Activated naive CD4-positive, alpha-beta T cell treated with anti-CD3 and anti-CD28 coated beads, Interleukin-2, amount 50 U/mL, for 24 hours (primary cell): ENCODE measurements at regions not wholly inside any gene's neighbourhood (a gene's known extent, or its start where the extent isn't known, plus 50 kb on each side); places are given as distances from the start of the nearest gene placed in this dataset.

ENCODE experiments used
- H3K27ac Mint-ChIP-seq: one replicate; pipeline ENCODE4 v1.8.0; 2021; ENCODE audit warnings: mild to moderate bottlenecking, mixed read lengths
- H3K27me3 Mint-ChIP-seq: one replicate; pipeline ENCODE4 v1.8.0; 2021; ENCODE audit warnings: mixed read lengths
- H3K36me3 Mint-ChIP-seq: one replicate; pipeline ENCODE4 v1.8.0; 2021; ENCODE audit warnings: mixed read lengths
- H3K4me1 Mint-ChIP-seq: one replicate; pipeline ENCODE4 v1.8.0; 2021; ENCODE audit warnings: mixed read lengths
- H3K4me3 Mint-ChIP-seq: one replicate; pipeline ENCODE4 v1.8.0; 2021; ENCODE audit warnings: mild to moderate bottlenecking, mixed read lengths
- H3K9me3 Mint-ChIP-seq: one replicate; pipeline ENCODE4 v1.8.0; 2021; ENCODE audit warnings: mixed read lengths

DNA sequence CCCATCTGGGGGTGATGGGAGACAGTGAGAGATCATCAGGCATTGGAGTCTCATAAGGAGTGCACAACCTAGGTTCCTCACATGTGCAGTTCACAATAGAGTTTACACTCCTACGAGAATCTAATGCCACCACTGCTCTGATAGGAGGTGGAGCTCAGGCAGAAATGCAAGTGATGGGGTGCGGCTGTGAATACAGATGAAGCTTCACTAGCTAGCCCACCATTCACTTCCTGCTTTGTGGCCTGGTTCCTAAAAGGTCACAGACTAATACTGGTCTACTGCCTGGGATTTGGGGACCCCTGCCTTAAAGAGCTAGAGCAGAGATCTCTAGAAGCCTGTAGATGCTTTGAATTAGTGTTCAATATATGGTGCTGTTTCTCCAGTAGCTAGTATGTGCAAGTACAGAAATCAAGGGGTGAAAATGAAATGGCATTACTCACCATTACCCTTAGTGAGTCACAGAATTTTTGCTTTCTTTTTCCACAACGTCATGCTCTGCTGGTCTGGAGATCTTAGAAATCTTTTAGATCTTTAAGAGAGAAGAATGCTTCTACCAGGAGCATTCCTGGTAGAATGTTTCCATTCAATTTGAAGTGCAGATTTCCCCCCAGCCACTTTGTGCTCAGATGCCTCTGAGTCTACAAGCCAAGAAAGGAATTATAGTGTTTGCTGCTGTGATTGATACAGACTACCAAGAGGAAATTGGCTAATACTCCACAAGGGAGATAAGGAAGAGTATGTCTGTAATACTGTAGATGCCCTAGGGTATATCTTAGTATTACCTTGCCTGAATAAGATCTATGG lies 2301.2 kb downstream of the PCDH9 start:
- Mint-ChIP-seq H3K36me3 (no peaks in the 10 kb centered on the region), H3K9me3 (no peaks in the 10 kb centered on the region), H3K27ac (no peak overlapping the region), H3K27me3 (no peaks in the 10 kb centered on the region), H3K4me3 (no peak overlapping the region), H3K4me1 (no peaks in the 10 kb centered on the region)

DNA sequence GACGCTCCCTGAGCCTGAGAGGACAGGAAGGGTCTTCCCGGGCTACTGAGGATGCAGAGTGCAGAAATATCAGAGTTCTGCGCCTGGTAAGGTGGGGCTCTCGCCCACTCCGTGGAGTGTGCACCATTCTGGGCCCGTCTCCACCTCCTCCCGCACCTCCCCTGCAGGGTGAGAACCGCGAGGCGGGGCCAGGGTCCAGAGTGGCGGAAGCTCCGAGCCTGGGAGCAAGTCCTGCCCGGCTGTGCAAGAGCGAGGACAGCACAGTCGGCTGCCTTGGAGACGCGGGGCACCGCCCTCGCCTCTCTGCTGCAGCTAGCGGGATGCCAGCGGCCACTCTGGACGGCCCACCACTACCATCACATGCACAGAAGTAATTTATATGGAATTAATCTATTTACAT lies 2304.4 kb downstream of the PCDH9 start:
- Mint-ChIP-seq H3K9me3 (no peaks in the 10 kb centered on the region), H3K4me3 (no peak overlapping the region), H3K4me1 (no peaks in the 10 kb centered on the region), H3K36me3 (no peaks in the 10 kb centered on the region), H3K27ac (no peak overlapping the region), H3K27me3 (no peaks in the 10 kb centered on the region)

DNA sequence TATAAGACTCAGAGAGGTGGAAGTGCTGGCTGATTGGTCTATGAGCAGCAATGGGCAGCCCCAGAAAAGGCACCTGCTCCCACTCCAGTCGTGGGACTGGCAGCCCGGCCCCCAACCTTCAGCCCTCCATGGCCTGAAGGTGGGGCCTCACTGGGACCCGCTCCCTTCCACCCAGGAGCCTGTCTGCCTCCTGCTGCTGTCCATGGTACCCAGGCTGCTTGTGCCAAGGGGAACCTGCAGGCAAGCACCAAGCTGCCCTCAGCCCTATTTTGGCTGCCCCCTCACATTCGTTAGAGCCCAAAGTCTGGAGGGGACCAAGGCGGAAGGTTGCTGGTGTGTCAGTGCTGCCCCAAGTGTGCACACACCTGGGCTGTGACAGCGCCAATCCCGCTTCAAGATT lies 2304.9 kb downstream of the PCDH9 start:
- no peaks in the 10 kb centered on the region for H3K27me3 Mint-ChIP-seq
- H3K9me3 Mint-ChIP-seq: peaks cover 2% of the 10 kb centered on the region
- no peaks in the 10 kb centered on the region for H3K4me1 Mint-ChIP-seq
- no peaks in the 10 kb centered on the region for H3K36me3 Mint-ChIP-seq
- H3K4me3 Mint-ChIP-seq: no peak overlapping the region
- no peak overlapping the region for H3K27ac Mint-ChIP-seq

GRCh38 chr13:64924401-64924800 lies 2305.7 kb downstream of the PCDH9 start:
- H3K27ac Mint-ChIP-seq: no peak overlapping the region
- no peaks in the 10 kb centered on the region for H3K27me3 Mint-ChIP-seq
- no peaks in the 10 kb centered on the region for H3K36me3 Mint-ChIP-seq
- H3K4me1 Mint-ChIP-seq: no peaks in the 10 kb centered on the region
- H3K4me3 Mint-ChIP-seq: no peak overlapping the region
- peaks cover 4% of the 10 kb centered on the region for H3K9me3 Mint-ChIP-seq

- no peak overlapping the region for H3K27ac Mint-ChIP-seq
- no peaks in the 10 kb centered on the region for H3K4me1 Mint-ChIP-seq
- H3K27me3 Mint-ChIP-seq: no peaks in the 10 kb centered on the region
- H3K9me3 Mint-ChIP-seq: peaks cover 12% of the 10 kb centered on the region
- no peak overlapping the region for H3K4me3 Mint-ChIP-seq
- H3K36me3 Mint-ChIP-seq: no peaks in the 10 kb centered on the region
Observed at GRCh38 chr13:64917566-64917965, 2312.6 kb downstream of the PCDH9 start.

- Mint-ChIP-seq H3K27ac (no peak overlapping the region), H3K36me3 (no peaks in the 10 kb centered on the region), H3K4me3 (no peak overlapping the region), H3K9me3 (peaks cover 23% of the 10 kb centered on the region), H3K4me1 (no peaks in the 10 kb centered on the region), H3K27me3 (no peaks in the 10 kb centered on the region)
Observed at GRCh38 chr13:64912141-64912540, 2318.0 kb downstream of the PCDH9 start.

GRCh38 chr13:64910096-64910495 lies 2320.0 kb downstream of the PCDH9 start:
- H3K27ac Mint-ChIP-seq: no peak overlapping the region

DNA sequence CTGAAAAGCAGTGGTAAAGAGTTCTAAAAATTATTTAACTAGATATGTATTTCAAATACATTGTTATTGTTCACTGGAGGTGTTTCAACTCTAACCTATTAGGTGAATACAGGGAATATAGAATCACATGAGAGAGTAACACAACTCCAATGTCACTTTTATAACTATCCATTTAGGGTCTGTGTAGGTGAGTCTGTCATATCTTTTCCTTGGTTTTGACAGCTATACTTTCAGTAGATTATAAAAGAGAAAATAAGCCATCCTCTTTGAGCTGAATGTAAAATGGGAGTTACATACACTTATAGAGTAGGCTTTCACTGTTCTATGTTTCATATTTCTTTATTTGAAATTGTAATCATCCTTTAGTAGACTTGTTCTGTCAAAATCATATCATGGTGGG lies 2321.0 kb downstream of the PCDH9 start:
- H3K4me3 Mint-ChIP-seq: no peak overlapping the region
- H3K36me3 Mint-ChIP-seq: no peaks in the 10 kb centered on the region
- peaks cover 22% of the 10 kb centered on the region for H3K9me3 Mint-ChIP-seq
- no peaks in the 10 kb centered on the region for H3K27me3 Mint-ChIP-seq
- H3K27ac Mint-ChIP-seq: no peak overlapping the region
- H3K4me1 Mint-ChIP-seq: no peaks in the 10 kb centered on the region

More at GRCh38 chr13:64910096-64910495, 2320.0 kb downstream of the PCDH9 start:
- Mint-ChIP-seq H3K36me3 (no peaks in the 10 kb centered on the region), H3K4me3 (no peak overlapping the region), H3K27me3 (no peaks in the 10 kb centered on the region), H3K4me1 (no peaks in the 10 kb centered on the region), H3K9me3 (peaks cover 22% of the 10 kb centered on the region)

DNA sequence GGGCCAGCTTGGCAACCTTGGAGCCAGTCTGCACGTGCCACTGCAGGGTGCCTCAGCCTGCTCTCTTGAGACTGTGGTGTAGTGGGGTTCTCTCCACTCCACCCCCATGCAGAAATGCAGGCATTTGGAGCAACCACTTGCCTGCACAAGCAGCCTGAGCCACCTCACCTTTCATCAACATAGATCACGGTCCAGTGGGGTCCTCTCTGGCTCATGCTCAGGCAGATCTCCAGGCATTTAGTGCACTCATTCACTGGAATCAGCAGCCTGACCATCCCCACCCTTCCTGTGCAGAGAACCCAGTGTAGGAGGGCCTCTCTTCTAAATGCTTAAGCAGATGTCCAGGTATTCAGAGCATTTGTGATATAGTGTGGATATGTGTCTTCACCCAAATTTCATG lies 2330.1 kb downstream of the PCDH9 start:
- no peaks in the 10 kb centered on the region for H3K27me3 Mint-ChIP-seq
- no peaks in the 10 kb centered on the region for H3K36me3 Mint-ChIP-seq
- H3K4me1 Mint-ChIP-seq: no peaks in the 10 kb centered on the region
- H3K4me3 Mint-ChIP-seq: no peak overlapping the region
- no peak overlapping the region for H3K27ac Mint-ChIP-seq
- peaks cover 18% of the 10 kb centered on the region for H3K9me3 Mint-ChIP-seq

DNA sequence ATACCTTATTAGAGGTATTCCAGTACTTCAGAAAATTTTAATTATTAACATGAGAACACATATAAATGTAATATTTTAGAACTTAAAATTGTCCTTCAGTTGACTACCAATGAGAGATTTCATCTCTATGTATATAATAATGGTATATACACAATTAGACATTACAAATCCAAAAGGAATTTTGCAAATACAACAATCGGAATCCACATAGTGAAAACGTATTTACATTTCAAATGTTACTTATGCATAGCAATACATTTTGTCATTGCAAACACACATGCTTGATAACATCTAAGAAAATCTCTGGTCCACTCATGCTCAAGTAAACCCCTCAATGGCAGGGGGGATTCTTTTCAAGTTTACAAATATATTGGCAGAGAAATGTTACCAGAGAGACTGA lies 2345.2 kb downstream of the PCDH9 start:
- H3K27ac Mint-ChIP-seq: no peak overlapping the region
- H3K36me3 Mint-ChIP-seq: no peaks in the 10 kb centered on the region
- no peak overlapping the region for H3K4me3 Mint-ChIP-seq
- H3K27me3 Mint-ChIP-seq: no peaks in the 10 kb centered on the region
- no peaks in the 10 kb centered on the region for H3K4me1 Mint-ChIP-seq
- H3K9me3 Mint-ChIP-seq: peaks cover 15% of the 10 kb centered on the region

- Mint-ChIP-seq H3K36me3 (no peaks in the 10 kb centered on the region), H3K4me3 (no peak overlapping the region), H3K27ac (no peak overlapping the region), H3K27me3 (no peaks in the 10 kb centered on the region), H3K4me1 (no peaks in the 10 kb centered on the region), H3K9me3 (peaks cover 1% of the 10 kb centered on the region)
Observed at GRCh38 chr13:64877176-64877575, 2353.0 kb downstream of the PCDH9 start.

DNA sequence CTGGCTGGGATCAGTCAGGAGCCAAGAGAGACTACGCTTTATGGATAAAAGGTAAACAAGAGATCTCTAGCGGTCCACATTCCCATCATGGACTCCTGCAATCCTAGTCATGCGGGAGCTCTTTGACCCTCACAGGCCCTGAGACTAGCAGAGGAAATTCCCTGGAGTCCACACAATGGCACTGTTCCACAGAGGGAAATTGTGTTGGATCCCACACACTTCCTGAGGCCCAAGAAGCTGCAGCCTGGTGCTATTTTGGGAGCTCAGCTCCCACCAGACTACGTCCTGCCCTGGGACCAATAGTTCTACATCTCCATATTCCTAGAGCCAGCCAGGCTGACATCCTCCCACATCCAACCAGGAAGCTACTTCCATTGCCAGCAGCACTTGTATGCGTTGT lies 2358.4 kb downstream of the PCDH9 start:
- H3K4me3 Mint-ChIP-seq: no peak overlapping the region

GRCh38 chr13:64869539-64869938 lies 2360.6 kb downstream of the PCDH9 start:
- Mint-ChIP-seq H3K9me3 (no peaks in the 10 kb centered on the region), H3K27ac (no peak overlapping the region), H3K27me3 (no peaks in the 10 kb centered on the region), H3K4me1 (no peaks in the 10 kb centered on the region), H3K4me3 (no peak overlapping the region), H3K36me3 (no peaks in the 10 kb centered on the region)

More for the DNA sequence above, 2358.4 kb downstream of the PCDH9 start:
- H3K4me1 Mint-ChIP-seq: no peaks in the 10 kb centered on the region
- H3K9me3 Mint-ChIP-seq: no peaks in the 10 kb centered on the region
- H3K36me3 Mint-ChIP-seq: no peaks in the 10 kb centered on the region
- H3K27me3 Mint-ChIP-seq: no peaks in the 10 kb centered on the region
- H3K27ac Mint-ChIP-seq: no peak overlapping the region

GRCh38 chr13:64867856-64868255 lies 2362.3 kb downstream of the PCDH9 start:
- H3K9me3 Mint-ChIP-seq: peaks cover 4% of the 10 kb centered on the region
- no peak overlapping the region for H3K4me3 Mint-ChIP-seq
- H3K27ac Mint-ChIP-seq: no peak overlapping the region
- H3K36me3 Mint-ChIP-seq: no peaks in the 10 kb centered on the region
- H3K27me3 Mint-ChIP-seq: no peaks in the 10 kb centered on the region
- H3K4me1 Mint-ChIP-seq: no peaks in the 10 kb centered on the region

DNA sequence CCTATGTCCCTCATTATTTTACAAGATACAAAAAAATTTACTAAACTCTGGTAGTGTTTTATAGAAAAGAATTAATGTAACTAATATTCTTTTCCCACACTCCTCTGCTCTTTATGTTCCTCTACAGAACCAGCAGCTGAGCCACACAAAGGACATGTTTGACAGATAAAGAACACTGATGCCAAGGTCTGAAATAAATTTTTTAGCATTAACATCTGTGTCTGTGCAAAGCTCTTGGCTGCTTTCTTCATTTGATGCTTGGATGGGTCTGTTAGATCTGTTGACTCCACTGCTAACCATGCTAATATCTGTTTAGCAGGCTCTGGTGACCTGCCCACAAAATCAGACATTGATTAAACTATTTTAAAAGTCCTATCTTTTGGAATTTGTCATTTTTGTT lies 2363.8 kb downstream of the PCDH9 start:
- Mint-ChIP-seq H3K27me3 (no peaks in the 10 kb centered on the region), H3K4me1 (no peaks in the 10 kb centered on the region), H3K27ac (no peak overlapping the region), H3K36me3 (no peaks in the 10 kb centered on the region), H3K9me3 (peaks cover 10% of the 10 kb centered on the region), H3K4me3 (no peak overlapping the region)

DNA sequence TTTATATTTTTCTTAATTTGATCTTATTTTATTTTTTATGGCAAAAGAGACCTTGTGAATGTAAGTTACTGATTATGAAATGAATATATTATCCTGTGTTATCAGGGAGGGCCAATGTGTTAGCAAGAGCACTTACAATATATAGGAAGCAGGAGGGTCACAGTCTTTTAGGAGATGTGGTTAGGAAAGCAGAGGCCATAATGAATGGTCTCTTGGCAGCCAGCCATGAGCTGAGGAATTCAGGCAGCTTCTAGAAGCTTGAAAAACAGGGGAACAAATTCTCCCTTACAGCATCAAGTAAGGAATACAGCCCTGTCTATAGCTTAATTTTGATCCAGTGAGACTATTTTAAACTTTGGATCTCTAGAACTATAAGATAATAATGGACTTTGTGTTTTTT lies 2374.6 kb downstream of the PCDH9 start:
- Mint-ChIP-seq H3K4me1 (no peaks in the 10 kb centered on the region), H3K4me3 (no peak overlapping the region), H3K27ac (no peak overlapping the region), H3K27me3 (no peaks in the 10 kb centered on the region), H3K36me3 (no peaks in the 10 kb centered on the region), H3K9me3 (peaks cover 24% of the 10 kb centered on the region)

- no peaks in the 10 kb centered on the region for H3K36me3 Mint-ChIP-seq
- H3K27me3 Mint-ChIP-seq: no peaks in the 10 kb centered on the region
- H3K4me3 Mint-ChIP-seq: no peak overlapping the region
- peaks cover 10% of the 10 kb centered on the region for H3K9me3 Mint-ChIP-seq
- H3K27ac Mint-ChIP-seq: no peak overlapping the region
- no peaks in the 10 kb centered on the region for H3K4me1 Mint-ChIP-seq
Observed at GRCh38 chr13:64850017-64850416, 2380.1 kb downstream of the PCDH9 start.
